ENCODE measurements at regions not wholly inside any gene's neighbourhood (a gene's known extent, or its start where the extent isn't known, plus 50 kb on each side); places are given as distances from the start of the nearest gene placed in this dataset.

GRCh38 chr13:48181482-48182145 is 51.4 kb upstream of the ITM2B start:
- Histone ChIP-seq H4K20me1 (replicated peaks; ENCODE audit: control insufficient read depth, extremely low read depth, insufficient read depth, low read length) (no peaks in the 10 kb centered on the region), H3K9me1 (replicated peaks; ENCODE audit: control insufficient read depth, extremely low read depth, insufficient read depth, low read length) (no peaks in the 10 kb centered on the region), H3K36me3 (ENCODE audit: control insufficient read depth in 2 of 2, extremely low read depth in 1 of 2, insufficient read depth in 2 of 2, low read length in 2 of 2) (no peaks in the 10 kb centered on the region), H3K9me3 (replicated peaks; ENCODE audit: control insufficient read depth, insufficient read depth, low read length) (no peaks in the 10 kb centered on the region), H2AFZ (ENCODE audit: low read depth, low read length) (no peak overlapping the region), H3K79me2 (ENCODE audit: control insufficient read depth, insufficient read depth, low read length) (no peaks in the 10 kb centered on the region), H3K27me3 (ENCODE audit: control insufficient read depth in 2 of 2, insufficient read depth in 2 of 2, low read length in 2 of 2) (no peaks in the 10 kb centered on the region), H3K4me3 (replicated peaks in 1 of 3; ENCODE audit: insufficient read depth in 1 of 3, low read depth in 1 of 3, low read length in 3 of 3) (no peak overlapping the region), H3K9ac (replicated peaks; ENCODE audit: extremely low read depth, insufficient read depth, low read length) (no peak overlapping the region), H3K4me2 (ENCODE audit: insufficient read depth, low read length) (no peak overlapping the region), H3K27ac (ENCODE audit: insufficient read depth, low read depth, low read length) (no peak overlapping the region), H3K4me1 (ENCODE audit: control insufficient read depth, extremely low read depth, insufficient read depth, low read length) (no peaks in the 10 kb centered on the region)
- ChIA-PET CTCF (no interaction called here), POLR2A (no interaction called here)
- FAIRE-seq (no peak), DNase-seq (ENCODE audit: low read depth, low spot score) (no peak)
- intact Hi-C loops (cut with micrococcal nuclease) (no loop called here), dilution Hi-C loops (cut with MboI; ENCODE audit: extremely low pct_ligation_motif_present, low sequenced_read_pairs) (no loop called here)
- TF ChIP-seq POLR2A (IDR thresholded peaks at IDR 0.05; ENCODE audit: low read depth, low read length): no peak
- no peak for TF ChIP-seq CTCF (IDR thresholded peaks at IDR 0.05; ENCODE audit: extremely low read depth in 1 of 2, insufficient read depth in 1 of 2, low read depth in 1 of 2, low read length in 2 of 2)
- no peak for TF ChIP-seq MAX (IDR thresholded peaks at IDR 0.05; ENCODE audit: insufficient read depth, insufficient read length)
- no peak for TF ChIP-seq JUN (IDR thresholded peaks at IDR 0.05; ENCODE audit: borderline replicate concordance, insufficient read depth, insufficient read length, low read depth)
- TF ChIP-seq POLR2AphosphoS5 (IDR thresholded peaks at IDR 0.05; ENCODE audit: insufficient read depth, low read depth, low read length): no peak
- no peak for TF ChIP-seq MYC (IDR thresholded peaks at IDR 0.05; ENCODE audit: low read depth, low read length)
- no peak for TF ChIP-seq GATA2 (IDR thresholded peaks at IDR 0.05; ENCODE audit: insufficient read depth, insufficient read length, low read depth, low read length)
- TF ChIP-seq EZH2 (IDR thresholded peaks at IDR 0.05; ENCODE audit: borderline replicate concordance, low read depth, low read length, severe bottlenecking): no peak
- TF ChIP-seq FOS (IDR thresholded peaks at IDR 0.05; ENCODE audit: borderline replicate concordance, insufficient read depth, low read length): no peak
- BruUV-seq (replicated peaks): no TSS peak
